Fibroblast of mammary gland (primary cell): ENCODE measurements at regions not wholly inside any gene's neighbourhood (a gene's known extent, or its start where the extent isn't known, plus 50 kb on each side); places are given as distances from the start of the nearest gene placed in this dataset.

ENCODE experiments used
- DNase-seq: peaks from one replicate; pipeline ENCODE4 v3.0.0-alpha.2; 2010; ENCODE audit warnings: low read depth
- H3K4me3 ChIP-seq: 2 replicates; pipeline ENCODE4 v1.5.1; 2011; ENCODE audit warnings: low read depth, mild to moderate bottlenecking, low read length, moderate library complexity; ENCODE audit not compliant: control insufficient read depth
- TF ChIP-seq, protein P1 (sequence below): conservative IDR thresholded peaks from 2 replicates; pipeline ENCODE4 v1.5.1; 2011; ENCODE audit warnings: low read depth, low read length, inconsistent platforms; ENCODE audit not compliant: control insufficient read depth, insufficient read depth

DNA sequence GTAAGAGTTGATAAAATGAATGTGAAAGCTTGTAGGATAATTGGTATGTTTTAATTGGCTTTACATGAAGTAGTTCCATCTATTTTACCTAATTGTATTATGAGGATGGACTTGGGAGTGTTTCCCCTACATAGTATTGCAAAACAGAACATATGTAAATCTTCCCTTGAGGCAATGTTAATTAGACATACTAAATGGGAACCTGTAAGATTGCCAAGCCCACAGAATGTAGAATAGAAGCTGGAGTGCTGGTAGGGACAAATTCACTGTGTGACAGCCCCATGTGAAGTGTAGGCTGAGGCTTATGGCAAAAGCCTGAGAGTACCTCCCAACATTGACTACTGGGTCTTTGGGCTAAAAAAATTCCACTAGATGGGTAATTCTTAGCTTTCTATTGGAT is 615.0 kb upstream of the AMOT start:
- no peak for DNase-seq
- no peak overlapping the region for H3K4me3 ChIP-seq
- TF ChIP-seq, protein P1, sequence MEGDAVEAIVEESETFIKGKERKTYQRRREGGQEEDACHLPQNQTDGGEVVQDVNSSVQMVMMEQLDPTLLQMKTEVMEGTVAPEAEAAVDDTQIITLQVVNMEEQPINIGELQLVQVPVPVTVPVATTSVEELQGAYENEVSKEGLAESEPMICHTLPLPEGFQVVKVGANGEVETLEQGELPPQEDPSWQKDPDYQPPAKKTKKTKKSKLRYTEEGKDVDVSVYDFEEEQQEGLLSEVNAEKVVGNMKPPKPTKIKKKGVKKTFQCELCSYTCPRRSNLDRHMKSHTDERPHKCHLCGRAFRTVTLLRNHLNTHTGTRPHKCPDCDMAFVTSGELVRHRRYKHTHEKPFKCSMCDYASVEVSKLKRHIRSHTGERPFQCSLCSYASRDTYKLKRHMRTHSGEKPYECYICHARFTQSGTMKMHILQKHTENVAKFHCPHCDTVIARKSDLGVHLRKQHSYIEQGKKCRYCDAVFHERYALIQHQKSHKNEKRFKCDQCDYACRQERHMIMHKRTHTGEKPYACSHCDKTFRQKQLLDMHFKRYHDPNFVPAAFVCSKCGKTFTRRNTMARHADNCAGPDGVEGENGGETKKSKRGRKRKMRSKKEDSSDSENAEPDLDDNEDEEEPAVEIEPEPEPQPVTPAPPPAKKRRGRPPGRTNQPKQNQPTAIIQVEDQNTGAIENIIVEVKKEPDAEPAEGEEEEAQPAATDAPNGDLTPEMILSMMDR = no peak

DNA sequence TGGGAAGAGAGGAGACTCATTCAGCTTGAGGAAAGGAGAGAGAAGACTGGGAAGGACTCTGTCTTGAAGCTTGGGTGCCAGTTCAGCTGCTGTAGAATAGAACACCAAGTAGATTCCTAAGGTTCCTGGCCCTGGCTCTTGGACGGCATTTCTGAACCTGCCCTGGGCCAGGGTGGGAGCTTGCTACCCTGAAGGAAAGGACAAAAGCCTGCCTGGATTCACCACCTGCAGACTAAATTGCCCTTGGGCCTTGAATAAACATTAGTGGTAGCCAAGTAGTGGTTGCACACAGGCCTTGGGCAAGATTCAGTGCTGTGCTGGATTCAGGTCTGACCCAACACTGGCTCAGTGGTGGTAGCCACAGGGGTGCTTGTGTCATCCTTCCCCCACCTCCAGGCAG is 588.4 kb upstream of the AMOT start:
- H3K4me3 ChIP-seq = no peak overlapping the region
- TF ChIP-seq, protein P1 = no peak
- peak; percentile 58 for DNase-seq

DNA sequence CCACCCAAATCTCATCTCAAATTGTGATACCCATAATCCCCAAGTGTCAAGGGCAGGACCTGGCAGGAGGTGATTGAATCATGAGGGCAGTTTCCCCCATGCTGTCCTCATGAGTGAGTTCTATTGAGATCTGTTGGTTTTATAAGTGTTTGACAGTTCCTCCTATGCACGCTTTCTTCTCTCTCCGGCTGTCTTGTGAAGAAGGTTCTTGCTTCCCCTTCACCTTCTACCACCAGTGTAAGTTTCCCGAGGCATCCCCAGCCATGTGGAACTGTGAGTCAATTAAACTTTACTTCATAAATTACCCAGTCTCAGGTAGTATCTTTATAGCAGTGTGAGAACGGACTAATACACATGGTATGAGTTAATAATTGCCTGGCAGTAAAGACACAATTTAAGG is 581.7 kb upstream of the AMOT start:
- TF ChIP-seq, protein P1 = no peak
- H3K4me3 ChIP-seq = no peak overlapping the region
- no peak for DNase-seq

DNA sequence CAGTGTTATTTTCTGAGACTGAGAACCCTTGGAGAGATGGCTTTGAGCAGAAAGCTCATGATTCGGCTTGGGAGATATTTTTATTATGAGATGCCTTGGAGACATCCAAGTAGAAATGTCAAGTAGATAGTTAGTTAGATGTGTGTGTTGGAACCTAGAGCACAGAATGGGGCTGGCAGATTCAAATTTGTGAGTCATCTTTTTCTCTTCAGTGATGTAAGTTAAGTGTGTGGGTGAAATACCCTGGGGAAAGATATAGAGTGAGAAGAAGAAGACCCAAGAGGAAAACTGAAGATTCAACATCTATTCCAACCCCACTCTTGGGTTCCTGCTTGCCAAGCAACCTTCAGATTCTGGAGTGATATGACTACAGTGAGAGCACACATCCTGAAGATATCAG is 580.8 kb upstream of the AMOT start:
- TF ChIP-seq, protein P1 = no peak
- DNase-seq = peak; percentile 53
- H3K4me3 ChIP-seq = no peak overlapping the region

DNA sequence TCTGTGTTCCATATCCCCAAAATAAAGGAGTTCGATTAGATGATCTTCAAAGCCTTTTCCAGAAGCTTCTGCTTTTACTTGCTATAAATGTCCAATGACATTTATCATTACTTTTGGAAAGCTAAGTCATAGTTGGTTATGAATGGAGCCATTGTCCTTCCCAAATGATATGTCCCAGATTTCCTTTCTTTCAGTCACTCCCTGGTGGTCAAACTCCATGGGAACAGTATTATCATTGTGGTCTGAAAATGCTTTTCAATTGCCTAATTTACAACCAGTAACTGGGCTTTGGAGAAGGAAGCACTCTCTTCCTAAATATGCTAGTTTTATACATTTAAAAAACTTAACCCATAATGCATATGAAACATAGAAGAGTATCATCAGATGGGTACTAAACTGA is 571.5 kb upstream of the AMOT start:
- no peak overlapping the region for H3K4me3 ChIP-seq
- TF ChIP-seq, protein P1 = no peak
- no peak for DNase-seq

DNA sequence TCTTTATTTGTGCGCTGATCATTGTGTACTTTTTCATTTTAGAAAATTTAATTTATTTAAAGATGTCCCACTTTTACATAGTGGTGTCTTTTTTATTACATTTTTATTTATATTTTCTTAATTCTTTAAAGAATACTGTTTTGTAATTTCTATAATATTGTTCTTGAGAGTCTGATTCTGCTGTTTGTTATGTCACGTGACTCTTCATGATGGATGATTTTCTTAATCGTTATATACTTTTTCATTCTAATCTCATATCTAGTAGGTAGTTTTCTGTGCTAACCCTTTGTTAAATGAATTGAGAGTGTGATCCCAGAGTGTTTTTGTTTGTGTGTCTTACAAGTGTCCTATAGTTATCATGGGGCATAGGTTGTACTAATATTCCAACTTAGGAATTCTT is 568.2 kb upstream of the AMOT start:
- TF ChIP-seq, protein P1 = no peak
- no peak for DNase-seq
- no peak overlapping the region for H3K4me3 ChIP-seq

DNA sequence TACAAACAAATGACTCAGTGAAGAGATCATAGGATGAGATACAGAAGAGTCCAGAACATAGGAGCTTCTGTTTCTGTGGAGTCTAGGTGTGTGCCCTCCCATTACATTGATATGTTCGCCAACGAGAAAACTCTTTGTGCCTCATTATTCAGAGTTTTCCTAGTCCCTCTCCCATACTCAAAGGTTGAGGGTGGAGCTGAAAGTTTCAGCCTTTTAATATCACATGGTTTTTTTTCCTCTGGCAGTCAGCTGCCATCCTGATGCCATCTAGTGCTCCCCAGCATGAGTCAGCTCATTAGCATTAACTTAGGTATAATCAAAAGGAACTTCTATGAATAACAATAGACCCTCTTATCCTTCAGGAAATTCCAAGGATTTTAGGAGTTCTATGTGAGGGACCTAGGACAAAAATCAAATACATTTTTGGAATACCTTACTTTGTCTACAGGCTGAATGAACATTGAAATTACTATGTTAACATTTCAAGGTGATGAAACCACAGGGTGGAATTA is 559.6 kb upstream of the AMOT start:
- TF ChIP-seq, protein P1 = no peak
- H3K4me3 ChIP-seq = no peak overlapping the region
- DNase-seq = no peak
